ENCODE measurements at regions not wholly inside any gene's neighbourhood (a gene's known extent, or its start where the extent isn't known, plus 50 kb on each side); places are given as distances from the start of the nearest gene placed in this dataset.
"Not testable (repeated sequence)": the region's sequence is repeated elsewhere in the genome, so short reads cannot be mapped to it uniquely, and the experiment has no call there.

GRCh38 chr10:21285207-21285606 is 240.3 kb downstream of the SKIDA1 start:
- TF ChIP-seq EZH2 (IDR thresholded peaks at IDR 0.05; ENCODE audit: low read depth), result no peak
- no peak for TF ChIP-seq CTCF (conservative IDR thresholded peaks at IDR 0.05)
- no peaks in the 10 kb centered on the region for H3K9me3 ChIP-seq (ENCODE audit: insufficient read depth, low read depth)
- no peaks in the 10 kb centered on the region for H3K9me2 ChIP-seq (ENCODE audit: insufficient read depth)
- H3K4me1 ChIP-seq (replicated peaks; ENCODE audit: insufficient read depth), result peaks cover 9% of the 10 kb centered on the region; the same call in 1 of the 2 replicates
- ChIA-PET POLR2A (ENCODE audit: unreplicated experiment) (no interaction called here), CTCF (no interaction called here)
- no peak overlapping the region for H3K4me2 ChIP-seq
- intact Hi-C loops (cut with micrococcal nuclease; ENCODE audit: unreplicated experiment), result no loop called here
- no peak overlapping the region for H3K4me3 ChIP-seq
- no peaks in the 10 kb centered on the region for H3K27me3 ChIP-seq (ENCODE audit: insufficient read depth, low read depth)
- no peak overlapping the region for H3K27ac ChIP-seq
- DNase-seq, result no peak
- BruUV-seq (replicated peaks), result no TSS peak
- H4K20me1 ChIP-seq (ENCODE audit: insufficient read depth), result no peaks in the 10 kb centered on the region
- no peaks in the 10 kb centered on the region for H3K36me3 ChIP-seq (ENCODE audit: low read depth)
- no peak overlapping the region for H2AFZ ChIP-seq
- H3F3A ChIP-seq (ENCODE audit: insufficient read depth, low read depth), result 0 out of 2 replicates have a peak, but pooled peaks cover 5% of the 10 kb centered on the region
- no peaks in the 10 kb centered on the region for H3K79me2 ChIP-seq (ENCODE audit: low read depth)

GRCh38 chr10:21284301-21284700 is 241.2 kb downstream of the SKIDA1 start:
- TF ChIP-seq CTCF (conservative IDR thresholded peaks at IDR 0.05) (no peak), EZH2 (IDR thresholded peaks at IDR 0.05; ENCODE audit: low read depth) (no peak)
- Histone ChIP-seq H3K9me3 (ENCODE audit: insufficient read depth, low read depth) (no peaks in the 10 kb centered on the region), H3K27ac (no peak overlapping the region), H3K79me2 (ENCODE audit: low read depth) (no peaks in the 10 kb centered on the region), H3K4me3 (no peak overlapping the region), H3K4me2 (no peak overlapping the region), H3K36me3 (ENCODE audit: low read depth) (no peaks in the 10 kb centered on the region), H3K9me2 (ENCODE audit: insufficient read depth) (no peaks in the 10 kb centered on the region), H4K20me1 (ENCODE audit: insufficient read depth) (no peaks in the 10 kb centered on the region), H2AFZ (no peak overlapping the region), H3K4me1 (replicated peaks; ENCODE audit: insufficient read depth) (peaks cover 18% of the 10 kb centered on the region), H3K27me3 (ENCODE audit: insufficient read depth, low read depth) (no peaks in the 10 kb centered on the region), H3F3A (ENCODE audit: insufficient read depth, low read depth) (peaks cover 5% of the 10 kb centered on the region; the same call in 1 of the 2 replicates)
- CTCF ChIA-PET, result no interaction called here
- no peak for DNase-seq
- POLR2A ChIA-PET (ENCODE audit: unreplicated experiment), result no interaction called here
- intact Hi-C loops (cut with micrococcal nuclease; ENCODE audit: unreplicated experiment), result no loop called here
- no TSS peak for BruUV-seq (replicated peaks)

- DNase-seq; H3K4me3 ChIP-seq; H3K36me3 ChIP-seq (ENCODE audit: low read depth); CTCF ChIA-PET; H3F3A ChIP-seq (ENCODE audit: insufficient read depth, low read depth); H3K4me2 ChIP-seq; BruUV-seq (replicated peaks); H3K9me2 ChIP-seq (ENCODE audit: insufficient read depth); H3K9me3 ChIP-seq (ENCODE audit: insufficient read depth, low read depth); H2AFZ ChIP-seq; H3K27ac ChIP-seq; H3K27me3 ChIP-seq (ENCODE audit: insufficient read depth, low read depth); intact Hi-C loops (cut with micrococcal nuclease; ENCODE audit: unreplicated experiment); H4K20me1 ChIP-seq (ENCODE audit: insufficient read depth); H3K79me2 ChIP-seq (ENCODE audit: low read depth): not testable (repeated sequence)
- peaks cover 24% of the 10 kb centered on the region for H3K4me1 ChIP-seq (replicated peaks; ENCODE audit: insufficient read depth)
- POLR2A ChIA-PET (ENCODE audit: unreplicated experiment), result interaction anchor here (0.6 kb wide), 1 partner anchor 52 kb away, joined by 6 read pairs; no protein-coding TSS in a partner anchor
These were observed 242.4 kb downstream of the SKIDA1 start for GRCh38 chr10:21283053-21283452.

GRCh38 chr10:21281765-21282484 is 243.6 kb downstream of the SKIDA1 start:
- Histone ChIP-seq H4K20me1 (ENCODE audit: insufficient read depth) (no peaks in the 10 kb centered on the region), H3K27ac (no peak overlapping the region), H3K79me2 (ENCODE audit: low read depth) (no peaks in the 10 kb centered on the region), H3K9me3 (ENCODE audit: insufficient read depth, low read depth) (no peaks in the 10 kb centered on the region), H3K27me3 (ENCODE audit: insufficient read depth, low read depth) (no peaks in the 10 kb centered on the region), H2AFZ (no peak overlapping the region), H3K36me3 (ENCODE audit: low read depth) (no peaks in the 10 kb centered on the region), H3F3A (ENCODE audit: insufficient read depth, low read depth) (peaks cover 5% of the 10 kb centered on the region; the same call in 1 of the 2 replicates), H3K4me2 (no peak overlapping the region), H3K9me2 (ENCODE audit: insufficient read depth) (no peaks in the 10 kb centered on the region), H3K4me3 (no peak overlapping the region), H3K4me1 (replicated peaks; ENCODE audit: insufficient read depth) (peaks cover 24% of the 10 kb centered on the region)
- ChIA-PET POLR2A (ENCODE audit: unreplicated experiment) (no interaction called here), CTCF (no interaction called here)
- intact Hi-C loops (cut with micrococcal nuclease; ENCODE audit: unreplicated experiment), result no loop called here
- TF ChIP-seq EZH2 (IDR thresholded peaks at IDR 0.05; ENCODE audit: low read depth), result no peak
- no peak for TF ChIP-seq CTCF (conservative IDR thresholded peaks at IDR 0.05)
- BruUV-seq (replicated peaks), result no TSS peak
- DNase-seq, result no peak
